NCI-H526 (cell line): ENCODE measurements at regions not wholly inside any gene's neighbourhood (a gene's known extent, or its start where the extent isn't known, plus 50 kb on each side); places are given as distances from the start of the nearest gene placed in this dataset.
"Not testable (repeated sequence)": the region's sequence is repeated elsewhere in the genome, so short reads cannot be mapped to it uniquely, and the experiment has no call there.

Experiments
- DNase-seq, 2 experiments: peaks; one replicate each; lab custom pipeline; 2025; lab: John Stamatoyannopoulos, UW

- no peak for DNase-seq
These were observed 210.5 kb downstream of the MN1 start for GRCh38 chr22:27591060-27591459.

GRCh38 chr22:27593378-27593777 is 208.2 kb downstream of the MN1 start:
- DNase-seq: no peak

GRCh38 chr22:27594020-27594419 is 207.5 kb downstream of the MN1 start:
- DNase-seq: no peak

- no peak for DNase-seq
These were observed 207.0 kb downstream of the MN1 start for GRCh38 chr22:27594474-27595134.

GRCh38 chr22:27596133-27596870 is 205.3 kb downstream of the MN1 start:
- no peak for DNase-seq

- DNase-seq: peak in 1 of 2 experiments; percentile 3
These were observed 203.7 kb downstream of the MN1 start for GRCh38 chr22:27597703-27598444.

- DNase-seq: no peak
These were observed 202.8 kb downstream of the MN1 start for GRCh38 chr22:27598792-27599191.

- DNase-seq: no peak
These were observed 200.4 kb downstream of the MN1 start for GRCh38 chr22:27601195-27601594.

- no peak for DNase-seq
These were observed 199.2 kb downstream of the MN1 start for GRCh38 chr22:27602390-27602789.

GRCh38 chr22:27603111-27603799 is 198.3 kb downstream of the MN1 start:
- no peak for DNase-seq

GRCh38 chr22:27603800-27604144 is 197.8 kb downstream of the MN1 start:
- DNase-seq: no peak

- no peak for DNase-seq
These were observed 196.2 kb downstream of the MN1 start for GRCh38 chr22:27605390-27605789.

- not testable (repeated sequence) for DNase-seq
These were observed 193.8 kb downstream of the MN1 start for GRCh38 chr22:27607750-27608149.

GRCh38 chr22:27609451-27609888 is 192.1 kb downstream of the MN1 start:
- DNase-seq: no peak

GRCh38 chr22:27610164-27610563 is 191.4 kb downstream of the MN1 start:
- not testable (repeated sequence) for DNase-seq

GRCh38 chr22:27610863-27611786 is 190.4 kb downstream of the MN1 start:
- no peak for DNase-seq

- no peak for DNase-seq
These were observed 189.4 kb downstream of the MN1 start for GRCh38 chr22:27612115-27612514.

GRCh38 chr22:27613099-27614005 is 188.2 kb downstream of the MN1 start:
- DNase-seq: no peak

- no peak for DNase-seq
These were observed 187.4 kb downstream of the MN1 start for GRCh38 chr22:27614006-27614649.

GRCh38 chr22:27614650-27615007 is 186.9 kb downstream of the MN1 start:
- DNase-seq: no peak
